PC-3 (cell line): ENCODE measurements at regions not wholly inside any gene's neighbourhood (a gene's known extent, or its start where the extent isn't known, plus 50 kb on each side); places are given as distances from the start of the nearest gene placed in this dataset.

Source experiments
- CTCF ChIP-seq: fragments of 300-600 bp; sonication (generic); conservative IDR thresholded peaks from 2 replicates; pipeline ENCODE4 v1.5.1; 2017; ENCODE audit warnings: antibody characterized with exemption, low read depth, mild to moderate bottlenecking, low read length
- EZH2phosphoT487 ChIP-seq: fragments of 300-600 bp; sonication (generic); IDR thresholded peaks from 2 replicates; pipeline ENCODE4 v1.6.1; 2018; ENCODE audit warnings: mild to moderate bottlenecking, antibody characterized with exemption, low read length, borderline replicate concordance

- TF ChIP-seq EZH2phosphoT487 (no peak), CTCF (no peak)
These were observed 722.3 kb downstream of the RNF144A start for GRCh38 chr2:7639476-7639875.
